Peyer's patch (tissue), 4 donors: ENCODE measurements at regions not wholly inside any gene's neighbourhood (a gene's known extent, or its start where the extent isn't known, plus 50 kb on each side); places are given as distances from the start of the nearest gene placed in this dataset.

Experiments
- DNase-seq, 3 donors: peaks; one replicate each; pipeline ENCODE4 v3.0.0-alpha.2; 2017 to 2019
- H3K27ac ChIP-seq, 4 donors: fragments of 200-600 bp; sonication (generic); one replicate each; pipeline ENCODE4 v1.5.1; 2016 to 2019
- H3K27me3 ChIP-seq, 2 donors: fragments of 200-600 bp; sonication (generic); one replicate each; pipeline ENCODE4 v1.5.1; 2019
- H3K36me3 ChIP-seq, 3 donors: fragments of 200-600 bp; sonication (generic); one replicate each; pipeline ENCODE4 v1.5.1; 2016 to 2019
- H3K4me1 ChIP-seq, 4 donors: fragments of 200-600 bp; sonication (generic); one replicate each; pipeline ENCODE4 v1.5.1; 2016 to 2019
- H3K4me3 ChIP-seq, 4 donors: fragments of 200-600 bp; sonication (generic); 1 replicate in 3 of 4; 2 replicates in 1 of 4; pipeline ENCODE4 v1.5.1; 2016 to 2019; ENCODE audit warnings: mild to moderate bottlenecking in 1 of 4
- H3K9me3 ChIP-seq, 4 donors: fragments of 200-600 bp; sonication (generic); one replicate each; pipeline ENCODE4 v1.5.1; 2016 to 2019; ENCODE audit warnings: mild to moderate bottlenecking in 1 of 4
- POLR2A ChIP-seq, 2 donors: fragments of 450-650 bp; IDR thresholded peaks; one replicate each; pipeline ENCODE4 v1.5.1; 2017; ENCODE audit warnings: antibody characterized with exemption in 2 of 2, mild to moderate bottlenecking in 2 of 2, moderate library complexity in 2 of 2
- TF ChIP-seq, protein P1 (sequence below), 6 experiments: fragments of 450-650 bp in 4 of 6; fragments of 200-600 bp in 2 of 6; sonication (generic) in 1 of 6; IDR thresholded peaks; one replicate each; pipeline ENCODE4 v1.5.1; 2017 to 2019; ENCODE audit warnings: antibody characterized with exemption in 6 of 6, mild to moderate bottlenecking in 3 of 6, moderate library complexity in 1 of 6

DNA sequence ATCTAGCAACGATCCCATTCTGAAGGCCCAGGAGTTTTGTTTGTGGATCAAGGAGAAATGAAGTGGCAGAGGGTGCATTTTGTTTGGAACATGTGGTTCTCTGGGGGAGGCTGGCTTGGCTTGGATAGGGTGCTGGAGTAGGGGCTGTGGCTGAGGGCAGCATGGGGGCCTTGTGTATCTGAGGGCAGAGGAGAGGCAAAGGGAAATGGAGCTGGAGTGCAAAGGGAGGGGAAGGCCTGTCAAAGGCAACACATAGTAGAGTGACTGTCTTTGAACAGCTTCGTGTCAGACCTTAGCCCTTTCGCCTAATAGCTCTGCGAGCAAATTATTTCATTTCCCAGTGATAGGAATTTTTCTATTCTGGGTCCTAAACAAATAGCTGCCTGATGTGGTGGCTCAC is 187.2 kb downstream of the KCNRG start:
- H3K36me3 ChIP-seq: no peaks in the 10 kb centered on the region
- TF ChIP-seq POLR2A (IDR thresholded peaks at IDR 0.05): no peak
- TF ChIP-seq, protein P1, sequence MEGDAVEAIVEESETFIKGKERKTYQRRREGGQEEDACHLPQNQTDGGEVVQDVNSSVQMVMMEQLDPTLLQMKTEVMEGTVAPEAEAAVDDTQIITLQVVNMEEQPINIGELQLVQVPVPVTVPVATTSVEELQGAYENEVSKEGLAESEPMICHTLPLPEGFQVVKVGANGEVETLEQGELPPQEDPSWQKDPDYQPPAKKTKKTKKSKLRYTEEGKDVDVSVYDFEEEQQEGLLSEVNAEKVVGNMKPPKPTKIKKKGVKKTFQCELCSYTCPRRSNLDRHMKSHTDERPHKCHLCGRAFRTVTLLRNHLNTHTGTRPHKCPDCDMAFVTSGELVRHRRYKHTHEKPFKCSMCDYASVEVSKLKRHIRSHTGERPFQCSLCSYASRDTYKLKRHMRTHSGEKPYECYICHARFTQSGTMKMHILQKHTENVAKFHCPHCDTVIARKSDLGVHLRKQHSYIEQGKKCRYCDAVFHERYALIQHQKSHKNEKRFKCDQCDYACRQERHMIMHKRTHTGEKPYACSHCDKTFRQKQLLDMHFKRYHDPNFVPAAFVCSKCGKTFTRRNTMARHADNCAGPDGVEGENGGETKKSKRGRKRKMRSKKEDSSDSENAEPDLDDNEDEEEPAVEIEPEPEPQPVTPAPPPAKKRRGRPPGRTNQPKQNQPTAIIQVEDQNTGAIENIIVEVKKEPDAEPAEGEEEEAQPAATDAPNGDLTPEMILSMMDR (IDR thresholded peaks at IDR 0.05): no peak
- H3K27me3 ChIP-seq: no peaks in the 10 kb centered on the region
- H3K27ac ChIP-seq: no peak overlapping the region
- DNase-seq: no peak
- no peaks in the 10 kb centered on the region for H3K4me1 ChIP-seq
- no peaks in the 10 kb centered on the region for H3K9me3 ChIP-seq
- H3K4me3 ChIP-seq: no peak overlapping the region

DNA sequence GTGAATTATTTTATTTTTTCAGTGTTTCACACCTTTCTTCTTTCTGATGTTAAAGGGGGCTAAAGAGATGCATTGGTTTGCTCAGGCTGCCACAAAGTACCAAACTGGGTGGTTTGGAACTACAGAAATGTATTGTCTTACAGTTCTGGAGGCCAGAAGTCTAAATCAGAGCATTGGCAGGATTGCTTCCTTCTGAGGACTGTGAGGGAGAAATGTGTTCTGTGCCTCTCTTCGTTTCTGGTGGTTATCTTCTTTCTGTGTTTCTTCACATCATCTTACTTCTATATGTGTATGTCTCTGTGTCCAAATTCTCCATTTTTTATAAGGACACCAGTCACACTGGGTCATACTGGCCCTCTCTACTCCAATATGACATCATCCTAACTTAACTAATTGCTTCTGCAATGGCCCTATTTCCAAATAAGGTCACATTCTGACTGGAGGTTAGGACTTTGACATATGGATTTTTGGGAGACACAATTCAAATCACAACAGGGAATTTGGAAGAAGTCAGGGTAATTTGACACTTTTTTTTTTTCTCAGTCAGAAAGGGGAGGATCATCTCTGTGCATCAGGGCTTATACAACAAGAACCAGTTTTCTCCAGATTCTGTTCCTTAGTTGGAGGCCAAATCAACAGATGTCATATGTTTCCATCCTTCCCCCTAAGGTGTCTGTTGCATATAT is 188.2 kb downstream of the KCNRG start:
- DNase-seq: no peak
- Histone ChIP-seq H3K4me3 (no peak overlapping the region), H3K27ac (no peak overlapping the region), H3K4me1 (no peaks in the 10 kb centered on the region), H3K27me3 (no peaks in the 10 kb centered on the region), H3K9me3 (no peaks in the 10 kb centered on the region), H3K36me3 (no peaks in the 10 kb centered on the region)
- TF ChIP-seq POLR2A (IDR thresholded peaks at IDR 0.05): no peak
- TF ChIP-seq, protein P1 (IDR thresholded peaks at IDR 0.05): no peak

DNA sequence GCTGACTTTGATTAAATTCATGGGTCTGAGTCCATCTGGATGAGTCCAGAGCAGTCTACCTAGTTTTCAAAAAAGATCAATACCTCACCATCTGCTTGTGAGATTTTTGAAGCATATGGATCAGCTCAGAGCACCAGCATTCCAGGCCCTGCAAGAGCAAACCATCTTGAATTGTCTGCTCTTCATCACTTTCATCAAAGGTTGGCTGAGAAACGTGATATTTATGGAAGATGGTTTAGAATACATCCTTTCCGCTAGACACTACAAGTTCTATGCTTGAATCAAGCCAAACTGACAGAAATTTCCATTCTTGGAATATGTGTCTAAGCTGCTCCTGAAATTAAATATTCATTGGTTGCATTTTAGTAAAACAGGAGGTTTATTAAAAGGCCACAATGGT is 190.3 kb downstream of the KCNRG start:
- no peak overlapping the region for H3K4me3 ChIP-seq
- TF ChIP-seq POLR2A (IDR thresholded peaks at IDR 0.05): no peak
- TF ChIP-seq, protein P1 (IDR thresholded peaks at IDR 0.05): no peak
- DNase-seq: no peak
- no peaks in the 10 kb centered on the region for H3K4me1 ChIP-seq
- H3K27ac ChIP-seq: no peak overlapping the region
- H3K9me3 ChIP-seq: no peaks in the 10 kb centered on the region
- no peaks in the 10 kb centered on the region for H3K27me3 ChIP-seq
- no peaks in the 10 kb centered on the region for H3K36me3 ChIP-seq

DNA sequence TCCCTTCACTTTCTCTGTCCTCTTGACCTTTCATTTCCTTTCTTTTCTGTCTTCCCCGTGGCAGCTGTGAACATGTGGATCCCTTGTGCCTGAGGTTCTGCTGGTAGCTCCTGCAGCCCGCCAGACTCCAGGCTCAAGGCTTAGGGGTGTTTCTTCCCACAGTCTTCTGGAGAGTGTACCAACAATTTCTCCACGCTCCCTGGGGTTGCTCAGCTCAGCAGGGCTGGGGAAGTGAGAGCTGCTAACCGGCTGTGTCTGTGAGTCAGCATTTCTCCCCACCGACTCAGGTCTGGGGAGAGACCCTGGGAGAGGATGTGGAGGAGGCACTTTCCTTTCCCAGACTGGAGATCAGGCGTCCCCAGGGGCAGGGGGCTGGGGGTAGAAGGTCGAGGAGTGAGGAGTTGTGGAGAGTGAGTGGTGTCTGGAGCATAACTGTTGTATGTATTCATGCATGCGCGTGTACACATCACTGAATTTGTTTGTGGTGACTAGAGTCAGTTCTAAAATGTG is 193.6 kb downstream of the KCNRG start:
- Histone ChIP-seq H3K27ac (peak overlapping the region in 1 of 4 donors; percentile 28), H3K27me3 (no peaks in the 10 kb centered on the region), H3K4me1 (no peaks in the 10 kb centered on the region), H3K4me3 (peak overlapping the region in 1 of 4 donors; percentile 24), H3K9me3 (no peaks in the 10 kb centered on the region), H3K36me3 (no peaks in the 10 kb centered on the region)
- peak in 2 of 3 donors; percentile 21 to 53 for DNase-seq
- TF ChIP-seq POLR2A (IDR thresholded peaks at IDR 0.05): no peak
- TF ChIP-seq, protein P1 (IDR thresholded peaks at IDR 0.05): no peak

DNA sequence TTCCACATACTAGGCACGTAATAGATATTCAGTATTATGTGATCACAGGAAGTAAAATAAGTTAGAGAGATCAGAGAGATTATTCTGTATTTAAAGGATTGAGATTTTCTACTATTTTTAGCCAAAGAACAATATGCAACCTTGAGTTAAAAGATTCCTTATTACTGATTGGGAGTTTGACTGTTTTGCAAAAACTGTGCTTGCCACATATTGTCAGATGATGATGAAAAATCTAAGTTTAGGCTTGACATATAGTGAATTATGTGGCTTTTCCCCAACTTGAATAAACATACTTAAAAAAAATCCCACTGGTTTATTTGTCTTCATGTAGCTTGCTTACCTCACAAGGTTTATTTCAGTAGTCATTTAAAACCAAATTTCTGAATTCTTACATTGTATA is 194.4 kb downstream of the KCNRG start:
- Histone ChIP-seq H3K9me3 (no peaks in the 10 kb centered on the region), H3K36me3 (no peaks in the 10 kb centered on the region), H3K27ac (no peak overlapping the region), H3K4me1 (no peaks in the 10 kb centered on the region), H3K4me3 (no peak overlapping the region), H3K27me3 (no peaks in the 10 kb centered on the region)
- TF ChIP-seq POLR2A (IDR thresholded peaks at IDR 0.05): no peak
- TF ChIP-seq, protein P1 (IDR thresholded peaks at IDR 0.05): no peak
- DNase-seq: no peak
